DND-41 (cell line): ENCODE measurements at regions not wholly inside any gene's neighbourhood (a gene's known extent, or its start where the extent isn't known, plus 50 kb on each side); places are given as distances from the start of the nearest gene placed in this dataset.

Experiments used
- ATAC-seq: fragments of 200-7000 bp; cut with Tn5 transposase; 3 replicates; pipeline ENCODE4 v1.9.1; 2021; ENCODE audit warnings: low read depth; ENCODE audit not compliant: insufficient read depth
- DNase-seq: peaks from one replicate; pipeline ENCODE4 v3.0.0-alpha.2; 2020
- H2AFZ ChIP-seq: 2 replicates; pipeline ENCODE4 v1.6.0; 2012; ENCODE audit warnings: low read depth, low read length
- H3K27ac ChIP-seq: 2 replicates; pipeline ENCODE4 v1.5.1; 2012; ENCODE audit warnings: low read length, inconsistent platforms
- H3K27me3 ChIP-seq: fragments of 200-600 bp; sonication (generic); 2 replicates; pipeline ENCODE4 v1.6.0; 2012; ENCODE audit warnings: low read length, mild to moderate bottlenecking, inconsistent platforms; ENCODE audit not compliant: insufficient read depth, poor library complexity
- H3K36me3 ChIP-seq: 2 replicates; pipeline ENCODE4 v1.5.1; 2012; ENCODE audit warnings: low read length, inconsistent platforms; ENCODE audit not compliant: insufficient read depth
- H3K4me1 ChIP-seq: 2 replicates; pipeline ENCODE4 v1.5.1; 2012; ENCODE audit warnings: mild to moderate bottlenecking, low read length; ENCODE audit not compliant: insufficient read depth
- H3K4me2 ChIP-seq: 2 replicates; pipeline ENCODE4 v1.6.0; 2012; ENCODE audit warnings: mild to moderate bottlenecking, moderate library complexity, low read length, inconsistent platforms; ENCODE audit not compliant: insufficient read depth
- H3K4me3 ChIP-seq, 2 experiments: fragments of 200-600 bp in 1 of 2; shearing (Covaris generic) in 1 of 2; 2 replicates each; pipeline ENCODE4 v1.5.1; 2012 to 2016; ENCODE audit warnings: inconsistent platforms in 2 of 2, low read length in 2 of 2, mild to moderate bottlenecking in 2 of 2, low read depth in 1 of 2, moderate library complexity in 1 of 2
- H3K79me2 ChIP-seq: 2 replicates; pipeline ENCODE4 v1.6.0; 2012; ENCODE audit warnings: low read length, inconsistent platforms; ENCODE audit not compliant: insufficient read depth
- H3K9ac ChIP-seq: 2 replicates; pipeline ENCODE4 v1.6.0; 2012; ENCODE audit warnings: low read depth, mild to moderate bottlenecking, inconsistent platforms, low read length, moderate library complexity
- H3K9me3 ChIP-seq: 2 replicates; pipeline ENCODE4 v1.5.1; 2012; ENCODE audit warnings: low read length, moderate library complexity, mild to moderate bottlenecking, inconsistent platforms; ENCODE audit not compliant: insufficient read depth, severe bottlenecking
- H4K20me1 ChIP-seq: 2 replicates; pipeline ENCODE4 v1.6.0; 2012; ENCODE audit warnings: low read length; ENCODE audit not compliant: insufficient read depth
- EZH2 ChIP-seq: IDR thresholded peaks from 3 replicates; pipeline ENCODE4 v1.6.1; 2012; ENCODE audit warnings: borderline replicate concordance, low read depth, mild to moderate bottlenecking, moderate library complexity, low read length, inconsistent platforms; ENCODE audit not compliant: severe bottlenecking
- TF ChIP-seq, protein P1 (sequence below): IDR thresholded peaks from 2 replicates; pipeline ENCODE4 v1.5.1; 2012; ENCODE audit warnings: borderline replicate concordance, low read length, moderate library complexity, mild to moderate bottlenecking; ENCODE audit not compliant: poor library complexity, severe bottlenecking; ENCODE audit errors: extremely low read depth

DNA sequence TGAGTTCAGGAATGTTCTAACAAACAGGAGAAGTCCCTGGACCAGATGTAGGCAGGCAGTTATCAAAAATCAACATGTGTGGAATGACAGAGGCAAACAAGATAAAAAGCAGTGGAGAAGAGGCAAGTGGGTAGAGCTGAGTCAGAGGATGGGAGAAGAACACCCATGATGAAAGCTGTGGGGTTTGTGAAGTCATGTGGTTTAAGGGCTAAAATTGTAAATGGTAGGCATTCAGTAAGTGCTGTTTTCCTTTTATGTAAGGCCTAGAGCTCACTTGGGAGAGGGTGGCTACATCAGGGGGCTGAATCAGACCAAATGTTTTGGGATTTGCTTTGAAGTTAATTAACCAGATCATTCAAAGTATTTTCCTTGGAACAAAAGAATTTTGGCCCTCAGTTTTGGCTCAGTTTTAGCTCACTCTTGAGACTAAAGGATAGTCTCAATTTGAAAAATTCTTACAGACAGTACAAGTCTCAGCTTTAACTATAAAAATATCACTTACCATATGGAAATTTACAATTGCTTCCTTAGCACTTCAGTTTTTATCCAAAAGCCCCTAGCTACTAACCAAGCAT, 114.5 kb upstream of the PCDH7 start:
- TF ChIP-seq, protein P1, sequence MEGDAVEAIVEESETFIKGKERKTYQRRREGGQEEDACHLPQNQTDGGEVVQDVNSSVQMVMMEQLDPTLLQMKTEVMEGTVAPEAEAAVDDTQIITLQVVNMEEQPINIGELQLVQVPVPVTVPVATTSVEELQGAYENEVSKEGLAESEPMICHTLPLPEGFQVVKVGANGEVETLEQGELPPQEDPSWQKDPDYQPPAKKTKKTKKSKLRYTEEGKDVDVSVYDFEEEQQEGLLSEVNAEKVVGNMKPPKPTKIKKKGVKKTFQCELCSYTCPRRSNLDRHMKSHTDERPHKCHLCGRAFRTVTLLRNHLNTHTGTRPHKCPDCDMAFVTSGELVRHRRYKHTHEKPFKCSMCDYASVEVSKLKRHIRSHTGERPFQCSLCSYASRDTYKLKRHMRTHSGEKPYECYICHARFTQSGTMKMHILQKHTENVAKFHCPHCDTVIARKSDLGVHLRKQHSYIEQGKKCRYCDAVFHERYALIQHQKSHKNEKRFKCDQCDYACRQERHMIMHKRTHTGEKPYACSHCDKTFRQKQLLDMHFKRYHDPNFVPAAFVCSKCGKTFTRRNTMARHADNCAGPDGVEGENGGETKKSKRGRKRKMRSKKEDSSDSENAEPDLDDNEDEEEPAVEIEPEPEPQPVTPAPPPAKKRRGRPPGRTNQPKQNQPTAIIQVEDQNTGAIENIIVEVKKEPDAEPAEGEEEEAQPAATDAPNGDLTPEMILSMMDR = no peak
- TF ChIP-seq EZH2 = no peak
- Histone ChIP-seq H2AFZ (no peak overlapping the region), H3K4me3 (no peak overlapping the region), H3K9me3 (peaks cover 4% of the 10 kb centered on the region), H3K4me2 (no peak overlapping the region), H3K4me1 (no peaks in the 10 kb centered on the region), H3K27ac (no peak overlapping the region), H3K36me3 (no peaks in the 10 kb centered on the region), H4K20me1 (no peaks in the 10 kb centered on the region), H3K9ac (no peak overlapping the region), H3K27me3 (no peaks in the 10 kb centered on the region), H3K79me2 (no peaks in the 10 kb centered on the region)
- DNase-seq = no peak
- ATAC-seq = no peak

DNA sequence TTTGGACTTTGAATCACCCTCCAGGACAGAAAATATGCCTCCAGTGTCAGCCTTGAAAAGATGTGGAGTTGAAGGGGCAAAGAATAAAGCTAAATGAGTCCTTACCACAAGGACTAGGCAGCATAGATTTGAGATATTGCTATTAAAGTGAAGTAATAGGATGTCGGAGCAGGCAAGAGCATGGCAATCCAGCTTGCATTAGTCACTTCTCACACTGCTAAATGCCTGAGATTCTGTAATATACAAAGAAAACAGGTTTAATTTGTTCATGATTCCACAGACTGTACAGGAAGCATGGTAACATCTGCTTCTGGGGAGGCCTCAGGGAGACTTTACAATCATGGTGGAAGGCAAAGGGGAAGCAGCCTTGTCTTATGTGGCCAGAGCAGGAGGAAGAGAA, 109.8 kb upstream of the PCDH7 start:
- Histone ChIP-seq H2AFZ (no peak overlapping the region), H3K79me2 (no peaks in the 10 kb centered on the region), H3K9me3 (no peaks in the 10 kb centered on the region), H4K20me1 (no peaks in the 10 kb centered on the region), H3K4me2 (no peak overlapping the region), H3K27me3 (no peaks in the 10 kb centered on the region), H3K9ac (no peak overlapping the region), H3K4me1 (no peaks in the 10 kb centered on the region), H3K4me3 (no peak overlapping the region), H3K27ac (no peak overlapping the region), H3K36me3 (no peaks in the 10 kb centered on the region)
- ATAC-seq = no peak
- no peak for DNase-seq
- TF ChIP-seq, protein P1 = no peak
- TF ChIP-seq EZH2 = no peak

DNA sequence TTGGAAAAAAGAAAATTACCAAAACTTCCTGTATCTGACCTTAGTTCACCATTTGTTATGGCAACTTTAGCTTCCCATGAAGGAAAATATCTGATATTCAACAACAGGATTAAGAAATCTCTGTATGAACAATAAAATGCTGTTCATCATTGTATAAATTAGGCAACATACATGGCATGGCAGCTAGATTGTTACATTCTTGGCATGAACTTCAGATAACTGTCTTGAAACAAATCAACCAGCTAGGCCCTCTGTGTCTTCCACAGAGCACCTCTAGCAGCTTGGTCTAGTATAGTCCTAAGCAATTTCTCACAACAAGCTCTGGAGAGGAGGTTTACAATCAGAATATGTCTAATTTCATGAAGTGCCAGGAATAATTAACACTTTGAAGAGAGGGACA, 105.4 kb upstream of the PCDH7 start:
- Histone ChIP-seq H3K36me3 (no peaks in the 10 kb centered on the region), H3K9me3 (no peaks in the 10 kb centered on the region)

More for the DNA sequence above, 105.4 kb upstream of the PCDH7 start:
- H3K79me2 ChIP-seq = no peaks in the 10 kb centered on the region
- H3K9ac ChIP-seq = no peak overlapping the region
- H3K27me3 ChIP-seq = no peaks in the 10 kb centered on the region
- ATAC-seq = no peak
- TF ChIP-seq, protein P1 = no peak
- TF ChIP-seq EZH2 = no peak
- DNase-seq = no peak
- H3K27ac ChIP-seq = no peak overlapping the region
- no peaks in the 10 kb centered on the region for H4K20me1 ChIP-seq
- no peaks in the 10 kb centered on the region for H3K4me1 ChIP-seq
- H3K4me3 ChIP-seq = no peak overlapping the region
- H2AFZ ChIP-seq = no peak overlapping the region
- H3K4me2 ChIP-seq = no peak overlapping the region
